Thoracic aorta (tissue), 2 donors: ENCODE measurements at regions not wholly inside any gene's neighbourhood (a gene's known extent, or its start where the extent isn't known, plus 50 kb on each side); places are given as distances from the start of the nearest gene placed in this dataset.

Experiments used
- ATAC-seq: fragments of 150-250 bp; one replicate; pipeline ENCODE4 v1.8.0; 2017; ENCODE audit warnings: low read depth; ENCODE audit not compliant: insufficient number of reproducible peaks, low FRiP score
- DNase-seq: peaks from one replicate; pipeline ENCODE4 v3.0.0-alpha.2; 2020; ENCODE audit warnings: low spot score
- H3K27ac ChIP-seq, 2 donors: fragments of 200-600 bp; sonication (generic); 1 replicate in 1 of 2; 2 replicates in 1 of 2; pipeline ENCODE4 v1.5.1; 2016; ENCODE audit warnings: mild to moderate bottlenecking in 2 of 2, moderate library complexity in 2 of 2
- H3K27me3 ChIP-seq: fragments of 200-600 bp; sonication (generic); replicated peaks from 2 replicates; pipeline ENCODE4 v1.6.0; 2016; ENCODE audit warnings: mild to moderate bottlenecking; ENCODE audit not compliant: insufficient read depth
- H3K36me3 ChIP-seq: fragments of 200-600 bp; sonication (generic); one replicate; pipeline ENCODE4 v1.5.1; 2016
- H3K4me1 ChIP-seq, 2 donors: fragments of 200-600 bp; sonication (generic); 1 replicate in 1 of 2; 2 replicates in 1 of 2; pipeline versions ENCODE4 v1.5.1 to v1.6.0; 2016; ENCODE audit warnings: low read depth in 2 of 2, mild to moderate bottlenecking in 1 of 2; ENCODE audit not compliant: control insufficient read depth in 1 of 2
- H3K4me3 ChIP-seq: fragments of 200-600 bp; sonication (generic); 2 replicates; pipeline ENCODE4 v1.5.1; 2016; ENCODE audit warnings: mild to moderate bottlenecking
- H3K9me3 ChIP-seq: fragments of 200-600 bp; sonication (generic); 2 replicates; pipeline ENCODE4 v1.5.1; 2016
- TF ChIP-seq, protein P1 (sequence below): fragments of 200-600 bp; sonication (generic); IDR thresholded peaks from one replicate; pipeline ENCODE4 v1.5.1; 2019; ENCODE audit warnings: antibody characterized with exemption

DNA sequence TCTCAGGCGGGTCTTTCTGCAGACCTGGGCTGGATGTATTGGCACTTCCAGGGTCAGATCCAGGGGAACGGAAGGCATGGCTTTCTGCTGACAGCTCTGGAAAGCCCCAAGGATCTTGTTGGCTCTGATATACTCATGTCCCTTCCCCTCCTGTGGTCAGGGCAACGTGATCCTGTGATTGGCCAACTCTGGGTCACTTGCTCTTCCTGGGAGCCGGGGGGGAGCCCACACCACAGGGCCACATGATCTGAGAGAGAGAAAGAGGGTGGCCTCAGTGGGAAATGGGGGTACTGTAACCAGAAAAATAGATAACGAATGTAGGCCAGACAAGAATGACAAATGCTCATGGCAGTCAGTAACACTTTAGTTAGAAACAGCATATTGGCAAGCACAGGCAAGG lies 223.0 kb downstream of the NFATC2 start:
- Histone ChIP-seq H3K27ac (no peak overlapping the region), H3K4me1 (no peaks in the 10 kb centered on the region), H3K27me3 (no peaks in the 10 kb centered on the region), H3K36me3 (no peaks in the 10 kb centered on the region), H3K9me3 (no peaks in the 10 kb centered on the region), H3K4me3 (no peak overlapping the region)
- DNase-seq, result no peak
- ATAC-seq, result no peak
- TF ChIP-seq, protein P1, sequence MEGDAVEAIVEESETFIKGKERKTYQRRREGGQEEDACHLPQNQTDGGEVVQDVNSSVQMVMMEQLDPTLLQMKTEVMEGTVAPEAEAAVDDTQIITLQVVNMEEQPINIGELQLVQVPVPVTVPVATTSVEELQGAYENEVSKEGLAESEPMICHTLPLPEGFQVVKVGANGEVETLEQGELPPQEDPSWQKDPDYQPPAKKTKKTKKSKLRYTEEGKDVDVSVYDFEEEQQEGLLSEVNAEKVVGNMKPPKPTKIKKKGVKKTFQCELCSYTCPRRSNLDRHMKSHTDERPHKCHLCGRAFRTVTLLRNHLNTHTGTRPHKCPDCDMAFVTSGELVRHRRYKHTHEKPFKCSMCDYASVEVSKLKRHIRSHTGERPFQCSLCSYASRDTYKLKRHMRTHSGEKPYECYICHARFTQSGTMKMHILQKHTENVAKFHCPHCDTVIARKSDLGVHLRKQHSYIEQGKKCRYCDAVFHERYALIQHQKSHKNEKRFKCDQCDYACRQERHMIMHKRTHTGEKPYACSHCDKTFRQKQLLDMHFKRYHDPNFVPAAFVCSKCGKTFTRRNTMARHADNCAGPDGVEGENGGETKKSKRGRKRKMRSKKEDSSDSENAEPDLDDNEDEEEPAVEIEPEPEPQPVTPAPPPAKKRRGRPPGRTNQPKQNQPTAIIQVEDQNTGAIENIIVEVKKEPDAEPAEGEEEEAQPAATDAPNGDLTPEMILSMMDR, result no peak

- TF ChIP-seq, protein P1, result no peak
- Histone ChIP-seq H3K27me3 (no peaks in the 10 kb centered on the region), H3K27ac (no peak overlapping the region), H3K4me3 (no peak overlapping the region), H3K9me3 (no peaks in the 10 kb centered on the region), H3K36me3 (no peaks in the 10 kb centered on the region), H3K4me1 (no peaks in the 10 kb centered on the region)
- ATAC-seq, result no peak
- DNase-seq, result no peak
These were observed 224.2 kb downstream of the NFATC2 start for GRCh38 chr20:51318058-51318949.

DNA sequence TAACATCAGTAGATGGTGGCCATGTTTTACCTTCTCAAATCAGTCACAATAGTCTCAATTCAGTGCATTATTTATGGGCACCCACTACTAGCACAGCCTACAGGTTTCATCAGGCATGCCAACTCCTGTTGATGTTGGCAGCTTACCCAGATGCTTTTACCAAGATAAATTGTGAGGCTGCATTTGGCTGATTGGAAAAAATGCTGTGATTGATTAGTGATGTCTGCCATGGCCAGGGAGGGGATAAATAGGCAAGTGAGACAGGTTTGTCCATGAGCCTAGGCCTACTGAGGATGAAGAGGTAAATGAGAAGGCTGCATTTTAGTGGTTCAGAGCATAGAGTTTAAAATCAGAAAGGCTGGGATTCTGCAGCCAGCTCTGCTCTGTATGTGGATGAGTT lies 227.1 kb downstream of the NFATC2 start:
- Histone ChIP-seq H3K4me3 (no peak overlapping the region), H3K36me3 (no peaks in the 10 kb centered on the region), H3K27me3 (no peaks in the 10 kb centered on the region), H3K9me3 (no peaks in the 10 kb centered on the region), H3K27ac (no peak overlapping the region), H3K4me1 (no peaks in the 10 kb centered on the region)
- TF ChIP-seq, protein P1, result no peak
- no peak for ATAC-seq
- no peak for DNase-seq

DNA sequence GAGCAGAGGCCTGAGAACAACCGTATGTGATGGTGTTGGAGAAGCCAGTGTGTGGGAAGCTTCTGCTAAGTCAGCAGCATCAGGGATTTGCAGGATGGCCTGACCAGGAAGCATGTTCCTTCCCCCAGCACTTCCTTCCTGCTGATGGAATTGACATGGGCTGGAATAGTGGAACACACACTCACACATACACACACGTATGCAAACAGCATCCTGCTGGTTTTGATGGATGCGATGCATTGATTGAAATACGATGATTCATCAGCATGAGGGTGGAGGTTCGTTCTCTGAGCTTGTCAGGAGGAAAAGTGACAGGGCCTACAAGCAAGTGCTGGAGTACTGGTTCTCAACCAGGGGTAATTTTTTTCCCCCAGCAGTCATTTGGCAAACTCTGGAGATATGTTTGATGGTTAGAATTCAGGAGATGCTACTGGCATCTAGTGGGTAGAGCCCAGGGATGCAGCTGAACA lies 229.1 kb downstream of the NFATC2 start:
- Histone ChIP-seq H3K4me3 (no peak overlapping the region), H3K27ac (no peak overlapping the region), H3K9me3 (no peaks in the 10 kb centered on the region), H3K4me1 (no peaks in the 10 kb centered on the region), H3K27me3 (no peaks in the 10 kb centered on the region), H3K36me3 (no peaks in the 10 kb centered on the region)
- TF ChIP-seq, protein P1, result no peak
- no peak for DNase-seq
- no peak for ATAC-seq

DNA sequence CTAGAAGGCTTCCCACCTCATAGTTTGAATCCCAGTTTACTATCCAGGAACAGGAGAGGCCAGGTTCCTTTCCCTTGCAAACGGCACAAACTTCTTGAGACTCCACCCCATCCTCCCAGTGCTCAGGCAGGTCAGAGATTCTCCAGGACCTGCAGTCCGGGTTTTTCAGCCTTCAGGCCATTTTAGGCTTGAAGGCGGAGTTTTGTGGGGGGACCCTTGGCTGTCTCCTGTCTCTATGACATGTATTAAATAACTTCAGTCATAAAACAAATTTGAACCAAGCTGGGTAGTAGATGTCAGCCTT lies 230.1 kb downstream of the NFATC2 start:
- Histone ChIP-seq H3K4me3 (no peak overlapping the region), H3K27me3 (no peaks in the 10 kb centered on the region), H3K36me3 (no peaks in the 10 kb centered on the region), H3K4me1 (no peaks in the 10 kb centered on the region), H3K9me3 (no peaks in the 10 kb centered on the region), H3K27ac (no peak overlapping the region)
- DNase-seq (no peak), ATAC-seq (no peak)
- TF ChIP-seq, protein P1, result no peak
